ENCODE measurements at regions not wholly inside any gene's neighbourhood (a gene's known extent, or its start where the extent isn't known, plus 50 kb on each side); places are given as distances from the start of the nearest gene placed in this dataset.

DNA sequence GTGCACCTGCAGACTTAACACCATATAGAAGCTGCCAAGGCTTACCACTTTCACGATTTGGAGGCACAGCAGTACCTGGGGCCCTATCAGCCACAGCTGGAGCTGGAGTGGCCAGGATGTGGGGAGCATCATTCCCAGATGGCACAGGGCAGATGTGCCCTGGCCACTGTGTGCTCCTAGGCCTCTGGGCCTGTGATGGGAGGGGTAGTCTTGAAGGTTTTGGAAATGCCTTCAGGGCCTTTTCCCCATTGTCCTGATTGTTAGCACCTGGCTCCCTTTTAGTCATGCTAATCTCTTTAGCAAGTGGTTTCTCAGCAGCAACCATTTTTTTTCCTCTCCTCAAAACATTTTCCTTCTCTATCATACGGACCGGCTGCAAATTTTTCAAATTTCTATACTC lies 490.2 kb downstream of the RAB28 start:
- Histone ChIP-seq H3K4me3 (no peak overlapping the region), H3K27ac (no peak overlapping the region), H3K27me3 (replicated peaks; ENCODE audit: insufficient read depth) (no peaks in the 10 kb centered on the region), H3K36me3 (no peaks in the 10 kb centered on the region), H3K9me3 (peaks cover 5% of the 10 kb centered on the region), H3K4me1 (ENCODE audit: control insufficient read depth in 1 of 2, low read depth in 2 of 2) (no peaks in the 10 kb centered on the region)
- no peak for TF ChIP-seq CTCF (IDR thresholded peaks at IDR 0.05)
- DNase-seq (ENCODE audit: low spot score) (no peak), ATAC-seq (ENCODE audit: insufficient number of reproducible peaks, low FRiP score, low read depth) (no peak)

- no peak for TF ChIP-seq CTCF (IDR thresholded peaks at IDR 0.05)
- ATAC-seq (ENCODE audit: insufficient number of reproducible peaks, low FRiP score, low read depth) = no peak
- H3K36me3 ChIP-seq = no peaks in the 10 kb centered on the region
These were observed 496.9 kb downstream of the RAB28 start for GRCh38 chr4:12987284-12987683.

GRCh38 chr4:12979797-12980196 lies 504.3 kb downstream of the RAB28 start:
- Histone ChIP-seq H3K27me3 (replicated peaks; ENCODE audit: insufficient read depth) (no peaks in the 10 kb centered on the region), H3K4me3 (no peak overlapping the region), H3K9me3 (no peaks in the 10 kb centered on the region), H3K27ac (no peak overlapping the region), H3K36me3 (no peaks in the 10 kb centered on the region), H3K4me1 (ENCODE audit: control insufficient read depth in 1 of 2, low read depth in 2 of 2) (no peaks in the 10 kb centered on the region)
- no peak for TF ChIP-seq CTCF (IDR thresholded peaks at IDR 0.05)
- ATAC-seq (ENCODE audit: insufficient number of reproducible peaks, low FRiP score, low read depth) (no peak), DNase-seq (ENCODE audit: low spot score) (no peak)

More at GRCh38 chr4:12987284-12987683, 496.9 kb downstream of the RAB28 start:
- no peaks in the 10 kb centered on the region for H3K27me3 ChIP-seq (replicated peaks; ENCODE audit: insufficient read depth)
- H3K4me1 ChIP-seq (ENCODE audit: control insufficient read depth in 1 of 2, low read depth in 2 of 2) = no peaks in the 10 kb centered on the region
- no peak overlapping the region for H3K27ac ChIP-seq
- no peak overlapping the region for H3K4me3 ChIP-seq
- DNase-seq (ENCODE audit: low spot score) = no peak
- H3K9me3 ChIP-seq = no peaks in the 10 kb centered on the region

DNA sequence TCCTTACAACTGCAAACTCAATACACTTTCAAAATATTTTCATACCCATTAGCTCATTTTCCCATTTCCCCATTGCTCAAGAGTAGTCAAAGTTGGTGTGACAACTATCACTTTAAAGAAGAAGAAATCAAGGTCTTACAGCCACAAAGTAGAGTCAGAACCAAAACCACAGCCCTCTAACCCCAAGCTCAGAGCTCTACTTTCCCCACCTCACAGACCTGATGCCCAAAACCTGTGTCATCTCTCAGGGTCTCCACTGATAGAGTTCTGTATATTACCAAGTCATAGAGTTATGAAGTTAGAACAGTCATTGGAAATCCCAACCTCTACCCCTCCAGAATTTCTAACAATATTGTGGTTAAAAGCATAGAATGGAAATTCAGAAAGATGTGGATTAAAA lies 505.8 kb downstream of the RAB28 start:
- no peak for TF ChIP-seq CTCF (IDR thresholded peaks at IDR 0.05)
- Histone ChIP-seq H3K36me3 (no peaks in the 10 kb centered on the region), H3K9me3 (no peaks in the 10 kb centered on the region), H3K27me3 (replicated peaks; ENCODE audit: insufficient read depth) (no peaks in the 10 kb centered on the region), H3K4me3 (no peak overlapping the region), H3K27ac (no peak overlapping the region), H3K4me1 (ENCODE audit: control insufficient read depth in 1 of 2, low read depth in 2 of 2) (no peaks in the 10 kb centered on the region)
- ATAC-seq (ENCODE audit: insufficient number of reproducible peaks, low FRiP score, low read depth) (no peak), DNase-seq (ENCODE audit: low spot score) (no peak)

DNA sequence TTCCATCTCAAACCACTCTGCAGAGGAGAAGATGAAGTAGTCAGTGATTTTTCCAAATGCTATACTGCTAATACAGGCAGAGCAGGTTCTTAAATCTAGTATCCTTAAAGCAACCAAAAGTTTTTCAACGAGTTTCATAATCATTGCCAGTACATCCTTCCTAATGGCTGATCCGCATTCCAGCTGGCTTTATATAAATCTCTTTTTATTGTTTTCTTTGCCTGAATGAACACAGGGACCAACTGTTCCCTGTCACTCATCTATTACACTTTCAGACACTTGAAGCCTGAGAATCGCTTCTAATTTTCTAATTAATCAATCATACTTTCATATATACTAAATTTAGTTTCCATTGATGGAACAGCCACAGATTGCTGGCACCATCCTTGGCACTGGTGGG lies 508.6 kb downstream of the RAB28 start:
- H3K4me3 ChIP-seq = no peak overlapping the region
- DNase-seq (ENCODE audit: low spot score) (no peak), ATAC-seq (ENCODE audit: insufficient number of reproducible peaks, low FRiP score, low read depth) (no peak)
- no peak for TF ChIP-seq CTCF (IDR thresholded peaks at IDR 0.05)
- H3K27me3 ChIP-seq (replicated peaks; ENCODE audit: insufficient read depth) = no peaks in the 10 kb centered on the region
- H3K4me1 ChIP-seq (ENCODE audit: control insufficient read depth in 1 of 2, low read depth in 2 of 2) = no peaks in the 10 kb centered on the region
- H3K27ac ChIP-seq = no peak overlapping the region
- H3K9me3 ChIP-seq = no peaks in the 10 kb centered on the region
- H3K36me3 ChIP-seq = no peaks in the 10 kb centered on the region
